HEK293T (cell line): ENCODE measurements at regions not wholly inside any gene's neighbourhood (a gene's known extent, or its start where the extent isn't known, plus 50 kb on each side); places are given as distances from the start of the nearest gene placed in this dataset.

ENCODE experiments used
- CTCF ChIA-PET: fragments of 350-600 bp; formaldehyde crosslinking; extraction: SDS; loops from one replicate; lab custom pipeline; 2021; ENCODE audit warnings: antibody characterized with exemption, inconsistent platforms; lab: Yijun Ruan, JAX
- POLR2A ChIA-PET: fragments of 350-600 bp; formaldehyde crosslinking; extraction: SDS; loops from one replicate; lab custom pipeline; 2020; ENCODE audit warnings: antibody characterized with exemption, inconsistent platforms; lab: Yijun Ruan, JAX
- DNase-seq: peaks from one replicate; pipeline ENCODE4 v3.0.0; 2012; ENCODE audit warnings: mixed read lengths; ENCODE audit errors: extremely low spot score
- ARNT ChIP-seq: fragments of 450-650 bp; IDR thresholded peaks from 2 replicates; pipeline ENCODE4 v1.6.1; 2017; ENCODE audit warnings: mild to moderate bottlenecking
- BHLHE40 ChIP-seq: fragments of 450-650 bp; IDR thresholded peaks from 2 replicates; pipeline ENCODE4 v1.6.1; 2016; ENCODE audit warnings: mild to moderate bottlenecking, moderate library complexity, borderline replicate concordance
- CTBP1 ChIP-seq: fragments of 450-650 bp; IDR thresholded peaks from 2 replicates; pipeline ENCODE4 v1.6.1; 2016; ENCODE audit warnings: borderline replicate concordance
- ELF4 ChIP-seq: fragments of 450-650 bp; IDR thresholded peaks from 2 replicates; pipeline ENCODE4 v1.6.1; 2017; ENCODE audit warnings: antibody characterized with exemption
- FOXA1 ChIP-seq: fragments of 450-650 bp; IDR thresholded peaks from 2 replicates; pipeline ENCODE4 v1.6.1; 2016; ENCODE audit warnings: mild to moderate bottlenecking
- FOXK2 ChIP-seq: fragments of 450-650 bp; IDR thresholded peaks from 2 replicates; pipeline ENCODE4 v1.6.1; 2016; ENCODE audit warnings: mild to moderate bottlenecking
- FOXM1 ChIP-seq: fragments of 450-650 bp; IDR thresholded peaks from 2 replicates; pipeline ENCODE4 v1.6.1; 2017; ENCODE audit warnings: mild to moderate bottlenecking, borderline replicate concordance
- HDGF ChIP-seq: fragments of 450-650 bp; IDR thresholded peaks from 2 replicates; pipeline ENCODE4 v1.6.1; 2017; ENCODE audit warnings: antibody characterized with exemption, borderline replicate concordance
- L3MBTL2 ChIP-seq: fragments of 450-650 bp; conservative IDR thresholded peaks from 2 replicates; pipeline ENCODE4 v1.6.1; 2016; ENCODE audit warnings: mild to moderate bottlenecking
- LEF1 ChIP-seq: fragments of 450-650 bp; IDR thresholded peaks from 2 replicates; pipeline ENCODE4 v1.6.1; 2017; ENCODE audit warnings: mild to moderate bottlenecking, borderline replicate concordance
- NFRKB ChIP-seq: fragments of 450-650 bp; IDR thresholded peaks from 2 replicates; pipeline ENCODE4 v1.6.1; 2016; ENCODE audit warnings: mild to moderate bottlenecking, moderate library complexity
- PKNOX1 ChIP-seq: fragments of 450-650 bp; IDR thresholded peaks from 2 replicates; pipeline ENCODE4 v1.6.1; 2016
- SP1 ChIP-seq: fragments of 450-650 bp; IDR thresholded peaks from 2 replicates; pipeline ENCODE4 v1.6.1; 2017
- SUZ12 ChIP-seq: fragments of 450-650 bp; IDR thresholded peaks from 2 replicates; pipeline ENCODE4 v1.6.1; 2016; ENCODE audit warnings: mild to moderate bottlenecking
- TARDBP ChIP-seq: fragments of 450-650 bp; IDR thresholded peaks from 2 replicates; pipeline ENCODE4 v1.6.1; 2016
- ZNF384 ChIP-seq: fragments of 450-650 bp; IDR thresholded peaks from 2 replicates; pipeline ENCODE4 v1.6.1; 2016

GRCh38 chr6:8705435-8706020 is 270.2 kb upstream of the SLC35B3 start:
- DNase-seq: no peak
- ChIA-PET CTCF (no interaction called here), POLR2A (no interaction called here)
- no peak for TF ChIP-seq SUZ12
- no peak for TF ChIP-seq BHLHE40
- TF ChIP-seq L3MBTL2: no peak
- TF ChIP-seq NFRKB: no peak
- no peak for TF ChIP-seq ZNF384
- no peak for TF ChIP-seq FOXM1
- TF ChIP-seq ARNT: no peak
- no peak for TF ChIP-seq TARDBP
- TF ChIP-seq HDGF: no peak
- TF ChIP-seq PKNOX1: no peak
- no peak for TF ChIP-seq LEF1
- no peak for TF ChIP-seq FOXA1
- TF ChIP-seq CTBP1: no peak
- TF ChIP-seq ELF4: no peak
- no peak for TF ChIP-seq FOXK2
- TF ChIP-seq SP1: no peak

GRCh38 chr6:8703059-8703458 is 267.7 kb upstream of the SLC35B3 start:
- POLR2A ChIA-PET: no interaction called here
- CTCF ChIA-PET: no interaction called here
- TF ChIP-seq LEF1: no peak
- no peak for TF ChIP-seq ZNF384
- TF ChIP-seq ELF4: no peak
- TF ChIP-seq NFRKB: no peak
- TF ChIP-seq CTBP1: no peak
- TF ChIP-seq TARDBP: no peak
- TF ChIP-seq PKNOX1: no peak
- no peak for TF ChIP-seq SUZ12
- DNase-seq: no peak

DNA sequence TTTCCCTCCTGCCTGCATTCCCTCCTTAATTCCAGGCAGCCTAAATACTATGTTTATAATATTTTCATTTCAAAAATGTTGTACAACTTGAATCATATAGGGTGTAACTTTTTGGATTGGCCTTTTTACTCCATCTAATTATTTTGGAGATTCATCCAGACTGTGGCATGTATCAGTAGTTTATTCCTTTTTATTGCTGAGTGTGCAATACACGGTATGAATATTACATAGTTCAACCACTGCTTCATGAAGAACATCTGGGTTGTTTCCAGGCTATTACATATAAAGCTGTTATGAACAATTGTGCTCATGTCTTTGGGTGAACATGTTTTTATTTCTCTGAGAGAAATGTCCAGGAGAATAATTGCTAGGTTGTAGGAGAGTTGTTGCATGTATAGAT is 253.5 kb upstream of the SLC35B3 start:
- TF ChIP-seq L3MBTL2 (no peak), LEF1 (no peak), ARNT (no peak), FOXM1 (no peak), BHLHE40 (no peak), FOXA1 (no peak), ELF4 (no peak), SUZ12 (no peak), FOXK2 (no peak), TARDBP (no peak), PKNOX1 (no peak), CTBP1 (no peak), NFRKB (no peak), SP1 (no peak), HDGF (no peak), ZNF384 (no peak)
- no peak for DNase-seq
- ChIA-PET POLR2A (no interaction called here), CTCF (no interaction called here)

DNA sequence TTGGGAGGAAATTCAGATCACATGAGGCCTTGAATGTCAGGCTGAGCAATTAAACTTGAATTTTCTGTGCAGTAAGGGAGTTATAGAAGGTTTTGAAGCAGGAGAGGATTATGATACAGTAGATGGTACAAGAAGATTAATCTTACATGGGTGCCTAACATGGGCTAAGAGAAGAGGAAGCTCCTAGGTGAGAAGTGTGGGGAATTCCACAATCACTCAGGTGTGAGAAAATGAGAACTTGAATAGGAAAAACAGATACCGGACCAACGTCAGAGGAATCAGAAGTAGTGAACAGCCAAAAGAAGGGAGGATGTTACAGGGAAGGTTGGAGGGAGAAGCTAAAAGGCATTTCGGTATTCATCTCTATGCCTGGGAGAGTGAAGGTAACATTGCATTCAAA is 250.7 kb upstream of the SLC35B3 start:
- CTCF ChIA-PET: no interaction called here
- no peak for TF ChIP-seq SP1
- TF ChIP-seq FOXK2: no peak
- TF ChIP-seq ELF4: no peak
- no peak for TF ChIP-seq BHLHE40
- POLR2A ChIA-PET: no interaction called here
- DNase-seq: no peak

DNA sequence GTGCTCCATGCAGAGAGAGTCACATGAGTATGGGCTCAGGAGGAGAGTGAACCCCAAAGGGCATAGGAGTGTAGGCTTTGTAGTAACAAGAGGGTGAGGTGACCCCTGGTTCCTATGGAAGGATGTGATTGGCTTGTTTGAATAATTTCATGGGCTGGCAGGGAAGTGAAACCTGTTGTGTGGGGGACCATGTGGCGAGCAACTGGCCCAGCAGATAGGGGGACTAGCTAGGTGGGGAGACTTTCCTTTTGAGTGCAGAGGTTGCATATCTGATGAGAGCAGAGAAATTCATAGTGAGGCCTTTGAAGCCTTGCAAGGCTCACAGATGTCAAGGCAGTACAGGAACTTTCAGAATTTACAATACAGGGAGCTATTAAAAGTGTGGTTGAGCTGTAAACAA is 247.9 kb upstream of the SLC35B3 start:
- POLR2A ChIA-PET: no interaction called here
- no peak for DNase-seq
- CTCF ChIA-PET: no interaction called here
- TF ChIP-seq FOXK2 (no peak), CTBP1 (no peak), L3MBTL2 (no peak), BHLHE40 (no peak), LEF1 (no peak), FOXA1 (no peak), TARDBP (no peak), FOXM1 (no peak), ZNF384 (no peak)

GRCh38 chr6:8679823-8680222 is 244.5 kb upstream of the SLC35B3 start:
- ChIA-PET CTCF (no interaction called here), POLR2A (no interaction called here)
- TF ChIP-seq ELF4 (no peak), SP1 (no peak), ARNT (no peak), HDGF (no peak), BHLHE40 (no peak), NFRKB (no peak), SUZ12 (no peak), FOXM1 (no peak), CTBP1 (no peak), FOXA1 (no peak), ZNF384 (no peak), TARDBP (no peak), LEF1 (no peak), FOXK2 (no peak), L3MBTL2 (no peak)
- DNase-seq: no peak
